ENCODE measurements at regions not wholly inside any gene's neighbourhood (a gene's known extent, or its start where the extent isn't known, plus 50 kb on each side); places are given as distances from the start of the nearest gene placed in this dataset.

DNA sequence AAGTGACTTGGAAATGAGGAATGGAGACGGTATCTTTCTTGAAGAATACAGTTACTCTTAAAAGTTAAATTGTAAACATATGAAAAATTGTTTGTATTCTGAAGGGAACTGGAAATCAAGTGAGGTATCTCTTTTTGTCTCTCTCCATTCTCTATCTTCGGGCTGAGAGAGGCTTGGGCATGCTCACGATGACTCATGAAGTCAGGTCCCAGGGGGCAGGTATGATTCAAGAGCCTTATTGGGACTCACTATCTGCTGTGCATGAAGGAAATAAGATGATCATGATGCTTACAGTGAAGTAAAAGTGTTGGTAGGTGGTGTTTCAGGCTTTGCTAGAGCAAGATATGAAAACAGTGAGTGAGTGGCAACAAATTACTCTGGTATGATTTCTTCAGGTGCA is 200.4 kb upstream of the PITX2 start:
- no peak for DNase-seq (ENCODE audit: missing footprints)
- ATAC-seq: no peak
- intact Hi-C loops (cut with DNase I): no loop called here

- intact Hi-C loops (cut with DNase I): no loop called here
- no peak for ATAC-seq
- no peak for DNase-seq (ENCODE audit: missing footprints)
These were observed 201.5 kb upstream of the PITX2 start for GRCh38 chr4:110824344-110824743.

- intact Hi-C loops (cut with DNase I): no loop called here
- no peak for DNase-seq (ENCODE audit: missing footprints)
- ATAC-seq: no peak
These were observed 203.8 kb upstream of the PITX2 start for GRCh38 chr4:110826656-110827055.

GRCh38 chr4:110830461-110830860 is 207.6 kb upstream of the PITX2 start:
- no peak for DNase-seq (ENCODE audit: missing footprints)
- intact Hi-C loops (cut with DNase I): no loop called here
- no peak for ATAC-seq

DNA sequence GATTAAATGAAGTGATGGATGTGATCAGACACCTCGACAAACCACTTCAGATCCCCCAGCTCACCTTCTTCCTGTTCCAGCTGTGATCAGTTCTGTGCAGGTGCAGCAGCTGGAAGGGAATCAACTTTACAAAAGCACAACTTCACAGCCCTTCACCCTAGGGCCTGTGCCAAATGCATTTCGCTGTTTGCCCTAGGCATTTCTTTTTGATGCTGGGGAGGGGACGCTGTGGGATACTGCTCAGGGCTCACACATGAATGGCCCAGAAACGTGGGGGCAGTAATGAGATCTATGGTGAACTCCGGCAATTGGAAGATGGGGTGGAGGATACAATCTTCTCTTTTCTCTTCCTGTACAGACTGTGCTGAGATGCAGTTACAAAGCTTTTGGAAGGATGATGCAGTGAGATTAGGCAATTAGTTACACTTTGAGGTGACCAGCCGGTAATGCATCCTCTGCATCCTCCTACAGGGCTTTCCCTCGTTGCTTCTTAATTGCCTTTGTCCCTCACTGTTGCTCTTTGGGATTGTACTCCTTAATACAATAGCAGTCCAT is 215.1 kb upstream of the PITX2 start:
- intact Hi-C loops (cut with DNase I): no loop called here
- DNase-seq (ENCODE audit: missing footprints): no peak
- no peak for ATAC-seq

- ATAC-seq (no peak), DNase-seq (ENCODE audit: missing footprints) (no peak)
- intact Hi-C loops (cut with DNase I): no loop called here
These were observed 217.4 kb upstream of the PITX2 start for GRCh38 chr4:110840221-110840654.

GRCh38 chr4:110848787-110849186 is 225.9 kb upstream of the PITX2 start:
- intact Hi-C loops (cut with DNase I): no loop called here
- no peak for ATAC-seq
- no peak for DNase-seq (ENCODE audit: missing footprints)

DNA sequence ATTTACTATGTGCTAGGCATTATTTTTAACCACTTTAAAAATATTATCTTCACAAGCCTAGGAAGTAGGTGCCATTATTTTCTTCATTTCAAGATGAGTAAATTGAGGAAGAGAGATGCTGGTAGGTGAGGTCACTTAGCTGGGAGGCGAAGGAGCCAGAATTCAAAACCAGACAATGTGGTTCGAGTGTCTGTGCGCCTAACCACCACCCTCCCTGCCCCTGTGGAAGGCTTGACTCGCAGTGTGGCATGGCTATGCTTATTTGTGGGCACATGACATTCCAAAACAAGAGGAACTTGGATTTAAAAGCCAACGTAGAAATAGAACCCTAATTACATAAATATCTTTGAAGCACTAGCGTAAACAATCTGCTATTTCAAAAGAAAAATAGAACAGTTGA is 226.6 kb upstream of the PITX2 start:
- no peak for ATAC-seq
- DNase-seq (ENCODE audit: missing footprints): no peak
- intact Hi-C loops (cut with DNase I): no loop called here

GRCh38 chr4:110850461-110851442 is 227.9 kb upstream of the PITX2 start:
- DNase-seq (ENCODE audit: missing footprints): no peak
- no peak for ATAC-seq
- intact Hi-C loops (cut with DNase I): no loop called here

DNA sequence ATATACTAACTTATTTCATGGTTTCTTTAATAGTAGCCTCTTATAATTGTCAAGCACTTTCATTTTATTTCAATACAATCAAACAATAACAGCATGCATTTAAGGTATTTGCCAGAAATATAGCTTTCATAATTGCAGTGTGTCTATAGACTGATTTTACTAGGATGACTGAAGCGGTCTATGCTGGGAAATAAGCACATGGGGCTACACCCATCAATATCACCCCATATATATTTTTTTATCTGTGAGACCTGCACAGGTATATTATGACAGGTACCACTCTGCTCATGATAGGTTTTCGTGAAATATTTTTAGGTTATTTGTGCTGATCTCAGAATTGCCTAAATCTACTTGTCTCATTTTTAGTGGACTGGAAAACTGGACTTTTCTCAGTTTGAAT is 229.1 kb upstream of the PITX2 start:
- DNase-seq (ENCODE audit: missing footprints) (no peak), ATAC-seq (no peak)
- intact Hi-C loops (cut with DNase I): no loop called here

- no peak for ATAC-seq
- intact Hi-C loops (cut with DNase I): no loop called here
- DNase-seq (ENCODE audit: missing footprints): no peak
These were observed 229.9 kb upstream of the PITX2 start for GRCh38 chr4:110852793-110853192.

DNA sequence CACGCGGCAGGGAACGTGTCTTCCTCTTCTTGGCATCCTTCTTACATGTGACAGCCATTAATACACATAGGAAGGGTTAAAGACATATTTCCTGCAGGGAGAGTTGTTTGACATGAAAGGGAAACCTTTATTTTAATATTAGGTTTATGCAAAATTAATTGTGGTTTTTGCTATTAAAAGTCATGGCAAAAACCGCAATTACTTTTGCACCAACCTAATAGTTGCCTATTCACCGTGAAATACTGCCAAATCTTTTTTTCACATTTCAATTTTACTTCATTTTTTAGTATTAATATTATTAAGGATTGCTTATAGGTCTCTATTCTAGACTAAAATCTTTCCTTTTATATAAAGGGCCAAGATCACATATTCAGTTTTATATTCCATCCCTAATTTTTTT is 230.4 kb upstream of the PITX2 start:
- DNase-seq (ENCODE audit: missing footprints) (no peak), ATAC-seq (no peak)
- intact Hi-C loops (cut with DNase I): no loop called here

GRCh38 chr4:110854021-110854678 is 231.3 kb upstream of the PITX2 start:
- ATAC-seq (no peak), DNase-seq (ENCODE audit: missing footprints) (no peak)
- intact Hi-C loops (cut with DNase I): no loop called here

GRCh38 chr4:110860125-110860524 is 237.2 kb upstream of the PITX2 start:
- intact Hi-C loops (cut with DNase I): no loop called here
- ATAC-seq (no peak), DNase-seq (ENCODE audit: missing footprints) (no peak)

- ATAC-seq (no peak), DNase-seq (ENCODE audit: missing footprints) (no peak)
- intact Hi-C loops (cut with DNase I): no loop called here
These were observed 238.0 kb upstream of the PITX2 start for GRCh38 chr4:110860901-110861300.

DNA sequence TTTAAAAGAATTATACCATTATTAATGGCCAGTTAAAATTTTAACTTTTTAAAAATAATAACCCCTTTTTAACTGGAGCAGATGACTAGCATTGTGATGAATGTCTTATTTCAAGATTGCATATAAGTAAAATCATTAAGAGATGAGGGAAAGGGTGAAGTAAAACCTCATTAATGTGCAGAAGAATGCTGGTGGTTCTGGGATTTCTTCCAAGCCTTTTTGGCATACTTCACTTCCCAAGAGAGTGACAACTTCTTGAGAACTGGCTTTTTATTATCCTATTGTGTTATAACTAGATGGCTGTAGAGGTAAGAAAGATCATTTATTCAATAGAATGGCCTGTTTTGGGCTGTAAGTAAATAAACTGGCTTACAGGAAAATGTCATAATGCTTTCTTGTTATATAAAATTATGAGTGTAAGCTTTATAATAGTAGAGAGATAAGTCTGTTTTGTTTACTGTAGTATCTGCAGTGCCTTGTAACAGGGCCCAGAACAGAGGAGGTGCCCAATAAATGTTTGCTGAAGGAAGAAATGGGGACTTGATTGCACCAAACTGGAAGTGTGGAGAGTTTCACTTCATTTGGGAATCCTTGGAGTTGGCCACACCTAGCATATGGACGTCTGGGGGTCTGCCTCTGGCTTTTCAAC is 242.9 kb upstream of the PITX2 start:
- intact Hi-C loops (cut with DNase I): no loop called here
- DNase-seq (ENCODE audit: missing footprints): no peak
- no peak for ATAC-seq

GRCh38 chr4:110867251-110867960 is 244.5 kb upstream of the PITX2 start:
- DNase-seq (ENCODE audit: missing footprints) (no peak), ATAC-seq (no peak)
- intact Hi-C loops (cut with DNase I): no loop called here

DNA sequence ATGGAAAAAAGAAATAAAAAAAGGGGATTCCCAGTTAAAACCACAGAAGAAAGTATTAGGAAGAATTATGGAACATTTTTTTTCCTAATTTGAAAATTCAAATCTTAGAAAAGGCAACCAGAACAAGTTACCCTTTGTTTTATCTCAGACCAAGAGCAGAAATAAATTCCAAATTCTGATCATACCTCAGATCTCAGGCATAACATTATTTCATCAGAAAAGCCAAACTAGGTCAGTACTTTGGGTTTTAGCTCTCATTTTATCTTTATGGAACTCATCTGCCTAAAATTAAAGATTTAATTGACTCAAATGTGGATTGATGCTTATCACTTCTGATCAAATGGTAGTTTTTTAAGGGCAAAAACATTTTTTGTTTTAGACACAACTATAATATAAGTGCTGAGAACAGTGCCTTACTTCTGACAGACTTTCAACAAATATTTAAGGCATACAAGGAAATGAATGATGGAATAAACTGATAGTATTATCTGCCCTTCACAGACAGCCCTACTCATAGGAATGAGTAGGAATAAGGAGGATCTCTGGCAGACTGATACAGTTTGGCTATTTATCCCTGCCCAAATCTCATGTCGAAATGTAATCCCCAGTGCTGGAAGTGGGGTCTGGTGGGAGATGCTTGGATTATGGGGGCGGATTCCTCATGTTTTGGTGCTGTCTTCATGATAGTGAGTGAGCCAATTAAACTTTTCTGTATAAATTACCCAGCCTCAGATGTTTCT is 245.3 kb upstream of the PITX2 start:
- DNase-seq (ENCODE audit: missing footprints) (no peak), ATAC-seq (no peak)
- intact Hi-C loops (cut with DNase I): no loop called here
